AG09309 (cell line): ENCODE measurements at regions not wholly inside any gene's neighbourhood (a gene's known extent, or its start where the extent isn't known, plus 50 kb on each side); places are given as distances from the start of the nearest gene placed in this dataset.

Experiments
- DNase-seq: peaks from one replicate; pipeline ENCODE4 v3.0.0-alpha.2; 2010; ENCODE audit warnings: low read depth
- H3K4me3 ChIP-seq: 2 replicates; pipeline ENCODE4 v1.5.1; 2011; ENCODE audit warnings: mild to moderate bottlenecking, low read depth, low read length, moderate library complexity; ENCODE audit not compliant: control insufficient read depth
- TF ChIP-seq, protein P1 (sequence below): IDR thresholded peaks from 2 replicates; pipeline ENCODE4 v1.5.1; 2011; ENCODE audit warnings: mild to moderate bottlenecking, low read depth, low read length, inconsistent platforms; ENCODE audit not compliant: insufficient read depth, control insufficient read depth; ENCODE audit errors: missing control alignments

DNA sequence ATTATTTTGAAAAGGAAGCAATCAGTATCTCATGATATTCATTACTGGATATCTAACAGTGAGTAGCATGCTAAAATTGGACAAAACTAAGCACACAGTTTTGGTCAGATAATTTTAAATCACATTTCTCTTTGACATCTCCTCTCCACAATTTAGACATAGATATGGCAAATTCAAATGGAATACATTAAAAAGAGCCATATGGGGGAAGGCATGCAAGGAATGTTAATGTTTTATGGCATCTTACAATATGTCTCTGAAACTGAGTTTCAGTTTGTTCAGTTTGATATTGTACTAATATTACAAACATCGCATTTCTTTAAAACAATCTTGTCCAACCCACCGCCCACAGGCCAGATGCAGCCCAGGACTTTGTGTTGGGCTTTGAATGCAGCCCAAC is 151.0 kb downstream of the HTR1A start:
- no peak for DNase-seq
- TF ChIP-seq, protein P1, sequence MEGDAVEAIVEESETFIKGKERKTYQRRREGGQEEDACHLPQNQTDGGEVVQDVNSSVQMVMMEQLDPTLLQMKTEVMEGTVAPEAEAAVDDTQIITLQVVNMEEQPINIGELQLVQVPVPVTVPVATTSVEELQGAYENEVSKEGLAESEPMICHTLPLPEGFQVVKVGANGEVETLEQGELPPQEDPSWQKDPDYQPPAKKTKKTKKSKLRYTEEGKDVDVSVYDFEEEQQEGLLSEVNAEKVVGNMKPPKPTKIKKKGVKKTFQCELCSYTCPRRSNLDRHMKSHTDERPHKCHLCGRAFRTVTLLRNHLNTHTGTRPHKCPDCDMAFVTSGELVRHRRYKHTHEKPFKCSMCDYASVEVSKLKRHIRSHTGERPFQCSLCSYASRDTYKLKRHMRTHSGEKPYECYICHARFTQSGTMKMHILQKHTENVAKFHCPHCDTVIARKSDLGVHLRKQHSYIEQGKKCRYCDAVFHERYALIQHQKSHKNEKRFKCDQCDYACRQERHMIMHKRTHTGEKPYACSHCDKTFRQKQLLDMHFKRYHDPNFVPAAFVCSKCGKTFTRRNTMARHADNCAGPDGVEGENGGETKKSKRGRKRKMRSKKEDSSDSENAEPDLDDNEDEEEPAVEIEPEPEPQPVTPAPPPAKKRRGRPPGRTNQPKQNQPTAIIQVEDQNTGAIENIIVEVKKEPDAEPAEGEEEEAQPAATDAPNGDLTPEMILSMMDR, result no peak
- H3K4me3 ChIP-seq, result no peak overlapping the region

DNA sequence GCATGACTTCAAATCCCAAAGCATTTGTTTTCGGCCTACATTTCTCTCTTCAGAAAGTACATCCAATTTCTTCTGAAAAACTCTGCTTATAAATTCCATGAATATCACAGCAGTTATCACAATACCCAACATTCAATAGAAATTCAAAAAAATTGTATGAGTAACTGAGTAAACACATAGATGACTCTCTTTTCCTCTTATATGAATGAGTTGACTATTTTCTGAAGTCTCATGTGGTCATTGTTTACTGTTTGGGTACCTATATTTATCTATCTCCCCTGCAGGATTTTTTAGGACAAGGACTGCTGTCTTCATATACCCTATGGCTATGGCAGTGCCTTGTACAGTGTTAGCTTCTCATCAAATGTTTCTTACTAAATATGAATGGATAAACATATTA is 157.1 kb downstream of the HTR1A start:
- H3K4me3 ChIP-seq, result no peak overlapping the region
- TF ChIP-seq, protein P1, result no peak
- DNase-seq, result no peak

DNA sequence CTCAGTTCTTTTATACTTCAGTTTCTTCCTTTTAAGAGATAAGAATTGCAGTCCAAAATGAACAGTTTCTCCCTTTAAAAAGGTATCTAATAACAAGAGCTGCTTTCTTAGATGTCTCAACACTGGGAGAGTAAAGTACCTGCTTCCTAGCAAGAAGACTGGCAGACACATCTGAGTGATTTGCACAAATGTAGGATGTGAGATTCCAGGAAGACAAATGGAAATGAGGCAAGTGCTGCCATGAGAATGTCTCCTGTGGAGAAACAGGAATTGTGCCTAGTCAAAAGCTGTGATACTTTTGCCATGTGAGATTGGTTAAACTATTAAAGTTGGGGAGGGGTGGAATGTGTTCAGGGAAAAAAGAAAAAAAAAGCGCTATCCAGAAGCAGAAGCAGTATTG is 159.1 kb downstream of the HTR1A start:
- TF ChIP-seq, protein P1, result no peak
- no peak overlapping the region for H3K4me3 ChIP-seq
- DNase-seq, result no peak

DNA sequence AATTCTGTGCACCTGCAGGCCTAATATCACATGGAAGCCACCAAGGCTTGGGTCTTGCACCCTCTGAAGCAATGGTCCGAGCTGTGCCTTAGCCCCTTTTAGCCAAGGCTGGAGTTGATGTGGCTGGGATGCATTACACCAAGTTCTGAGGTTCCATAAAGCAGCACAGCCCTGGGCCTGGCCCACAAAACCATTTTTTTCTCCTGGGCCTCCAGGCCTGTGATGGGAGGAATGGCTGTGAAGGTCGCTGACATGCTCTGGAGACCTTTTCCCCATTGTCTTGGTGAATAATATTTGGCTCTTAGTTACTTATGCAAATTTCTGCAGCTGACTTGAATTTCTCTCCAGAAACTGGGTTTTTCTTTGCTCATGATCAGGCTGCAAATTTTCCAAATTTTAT is 167.3 kb downstream of the HTR1A start:
- H3K4me3 ChIP-seq, result no peak overlapping the region
- no peak for DNase-seq
- TF ChIP-seq, protein P1, result no peak

DNA sequence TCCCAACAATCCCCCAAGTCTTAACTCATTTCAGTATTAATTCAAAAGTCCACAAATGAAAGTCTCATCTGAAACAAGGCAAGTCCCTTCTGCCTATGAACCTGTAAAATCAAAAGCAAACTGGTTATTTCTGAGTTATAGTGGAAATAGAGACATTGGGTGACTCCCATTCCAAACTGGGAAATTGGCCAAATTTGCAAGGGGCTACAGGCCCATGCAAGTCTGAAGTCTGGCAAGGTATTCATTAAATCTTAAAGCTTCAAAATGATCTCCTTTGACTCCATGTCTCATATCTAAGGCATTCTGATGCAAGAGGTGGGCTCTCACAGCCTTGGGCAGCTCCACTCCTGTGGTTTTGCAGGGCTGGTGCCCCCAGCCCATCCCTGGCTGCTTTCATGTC is 167.9 kb downstream of the HTR1A start:
- no peak for DNase-seq
- TF ChIP-seq, protein P1, result no peak
- no peak overlapping the region for H3K4me3 ChIP-seq

DNA sequence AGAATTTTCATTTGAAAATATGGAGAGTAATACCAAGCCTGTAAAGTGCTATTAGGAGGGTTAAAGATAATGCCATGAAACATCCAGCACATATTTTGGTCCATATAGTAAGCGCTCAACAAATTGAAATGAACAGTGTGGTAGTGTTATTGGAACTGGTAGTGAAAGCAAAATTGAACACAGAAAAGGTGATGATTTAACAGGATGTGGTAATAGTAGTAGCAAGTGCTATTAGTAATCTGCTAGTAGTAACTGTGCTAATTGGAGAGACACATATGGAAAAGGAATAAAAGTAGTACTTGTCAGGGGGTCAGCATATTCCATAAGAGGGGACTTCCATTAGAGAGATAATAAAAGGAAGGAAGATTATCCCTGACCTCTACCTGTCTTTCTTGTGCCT is 187.3 kb downstream of the HTR1A start:
- no peak for DNase-seq
- H3K4me3 ChIP-seq, result no peak overlapping the region
- TF ChIP-seq, protein P1, result no peak

DNA sequence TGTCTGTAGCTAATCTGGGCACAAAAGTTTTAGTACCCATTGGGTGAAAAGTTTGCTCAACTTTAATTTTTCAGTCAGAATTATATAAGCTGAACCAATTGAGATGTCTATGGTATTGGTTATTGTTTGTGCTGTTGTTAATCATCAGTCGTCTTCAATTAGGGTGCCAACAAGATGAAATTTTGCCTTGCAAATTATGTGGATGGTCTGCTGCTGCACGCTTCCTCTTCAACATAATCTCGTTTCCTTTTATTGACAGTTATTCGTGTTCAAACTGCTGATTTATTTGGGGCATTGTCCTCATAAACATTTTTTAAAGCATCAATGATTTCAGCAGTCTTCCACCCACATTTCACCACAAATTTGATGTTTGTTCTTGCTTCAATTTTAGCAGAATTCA is 194.0 kb downstream of the HTR1A start:
- no peak overlapping the region for H3K4me3 ChIP-seq
- no peak for DNase-seq
- TF ChIP-seq, protein P1, result no peak
